ENCODE measurements at regions not wholly inside any gene's neighbourhood (a gene's known extent, or its start where the extent isn't known, plus 50 kb on each side); places are given as distances from the start of the nearest gene placed in this dataset.
A peak's percentile ranks its signal among the peaks of the same experiment; 100 is the strongest.

- no peak overlapping the region for H3K4me3 ChIP-seq (ENCODE audit: low read depth, low read length)
- no peak for TF ChIP-seq CTCF (conservative IDR thresholded peaks at IDR 0.05; ENCODE audit: low read depth, low read length)
- DNase-seq (ENCODE audit: low read depth): no peak
Observed at GRCh38 chr5:68012831-68013230, 202.7 kb upstream of the PIK3R1 start.

- TF ChIP-seq CTCF (conservative IDR thresholded peaks at IDR 0.05; ENCODE audit: low read depth, low read length): no peak
- DNase-seq (ENCODE audit: low read depth): peak; percentile 26
- no peak overlapping the region for H3K4me3 ChIP-seq (ENCODE audit: low read depth, low read length)
Observed at GRCh38 chr5:68012429-68012828, 203.1 kb upstream of the PIK3R1 start.

GRCh38 chr5:68011801-68012200, 203.8 kb upstream of the PIK3R1 start:
- peak; percentile 45 for DNase-seq (ENCODE audit: low read depth)
- no peak overlapping the region for H3K4me3 ChIP-seq (ENCODE audit: low read depth, low read length)
- no peak for TF ChIP-seq CTCF (conservative IDR thresholded peaks at IDR 0.05; ENCODE audit: low read depth, low read length)

- TF ChIP-seq CTCF (conservative IDR thresholded peaks at IDR 0.05; ENCODE audit: low read depth, low read length): no peak
- no peak overlapping the region for H3K4me3 ChIP-seq (ENCODE audit: low read depth, low read length)
- no peak for DNase-seq (ENCODE audit: low read depth)
Observed at GRCh38 chr5:68011259-68011760, 204.2 kb upstream of the PIK3R1 start.

- no peak overlapping the region for H3K4me3 ChIP-seq (ENCODE audit: low read depth, low read length)
- no peak for TF ChIP-seq CTCF (conservative IDR thresholded peaks at IDR 0.05; ENCODE audit: low read depth, low read length)
- no peak for DNase-seq (ENCODE audit: low read depth)
Observed at GRCh38 chr5:68010740-68011139, 204.8 kb upstream of the PIK3R1 start.

- H3K4me3 ChIP-seq (ENCODE audit: low read depth, low read length): no peak overlapping the region
- peak; percentile 97 for DNase-seq (ENCODE audit: low read depth)
- no peak for TF ChIP-seq CTCF (conservative IDR thresholded peaks at IDR 0.05; ENCODE audit: low read depth, low read length)
Observed at GRCh38 chr5:68007451-68007850, 208.1 kb upstream of the PIK3R1 start.

GRCh38 chr5:68002836-68003235, 212.7 kb upstream of the PIK3R1 start:
- DNase-seq (ENCODE audit: low read depth): no peak
- TF ChIP-seq CTCF (conservative IDR thresholded peaks at IDR 0.05; ENCODE audit: low read depth, low read length): no peak

More at GRCh38 chr5:68002836-68003235, 212.7 kb upstream of the PIK3R1 start:
- H3K4me3 ChIP-seq (ENCODE audit: low read depth, low read length): no peak overlapping the region
